Erythroblast (primary cell): ENCODE measurements at regions not wholly inside any gene's neighbourhood (a gene's known extent, or its start where the extent isn't known, plus 50 kb on each side); places are given as distances from the start of the nearest gene placed in this dataset.

Source experiments
- DNase-seq, 2 experiments: peaks; one replicate each; lab custom pipeline; 2025; lab: John Stamatoyannopoulos, UW
- GATA1 ChIP-seq: IDR thresholded peaks from 2 replicates; pipeline ENCODE4 v1.6.1; 2011; ENCODE audit warnings: low read depth, mild to moderate bottlenecking, control low read depth, low read length, moderate library complexity
- POLR2A ChIP-seq: IDR thresholded peaks from 2 replicates; pipeline ENCODE4 v1.6.1; 2011; ENCODE audit warnings: mild to moderate bottlenecking, low read length

DNA sequence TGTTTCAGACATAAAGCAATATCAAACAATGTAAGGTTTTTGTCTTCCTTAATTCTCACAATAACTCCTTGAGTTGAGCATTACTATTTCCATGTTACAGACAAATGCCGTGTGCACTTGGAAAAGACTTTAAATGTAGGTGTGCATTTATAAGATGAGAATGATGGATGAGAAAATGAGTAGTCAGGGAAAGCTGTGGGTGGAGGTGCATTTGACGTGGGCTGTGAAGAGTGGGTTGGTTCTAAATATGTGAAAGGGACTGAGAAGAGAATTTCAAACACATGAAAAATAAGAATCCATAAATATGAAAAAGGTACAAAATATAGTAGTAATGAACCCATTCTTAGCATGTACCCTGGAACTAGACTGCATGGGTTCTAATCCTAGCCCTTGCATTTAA is 171.6 kb upstream of the PPP2R2B start:
- DNase-seq: no peak
- TF ChIP-seq POLR2A (no peak), GATA1 (no peak)

DNA sequence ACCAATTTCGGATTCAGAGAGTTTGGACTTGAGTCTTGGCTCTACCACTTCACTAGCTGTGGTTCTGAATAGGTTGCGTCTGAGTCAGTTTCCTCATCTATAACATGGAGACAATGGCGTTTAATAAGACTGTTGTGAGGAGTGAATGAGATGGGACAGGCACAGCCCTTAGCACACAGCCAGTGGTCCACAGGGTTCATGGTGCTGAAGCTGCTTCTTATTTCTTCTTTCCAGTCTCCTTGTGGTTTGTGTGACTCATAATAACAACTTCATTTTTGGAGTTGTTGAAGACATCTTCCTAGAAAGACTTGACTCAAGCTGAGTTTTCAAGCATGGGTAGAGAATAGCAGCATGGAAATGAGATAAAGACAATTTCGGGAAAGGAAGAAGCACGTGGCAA is 172.6 kb upstream of the PPP2R2B start:
- DNase-seq: no peak

DNA sequence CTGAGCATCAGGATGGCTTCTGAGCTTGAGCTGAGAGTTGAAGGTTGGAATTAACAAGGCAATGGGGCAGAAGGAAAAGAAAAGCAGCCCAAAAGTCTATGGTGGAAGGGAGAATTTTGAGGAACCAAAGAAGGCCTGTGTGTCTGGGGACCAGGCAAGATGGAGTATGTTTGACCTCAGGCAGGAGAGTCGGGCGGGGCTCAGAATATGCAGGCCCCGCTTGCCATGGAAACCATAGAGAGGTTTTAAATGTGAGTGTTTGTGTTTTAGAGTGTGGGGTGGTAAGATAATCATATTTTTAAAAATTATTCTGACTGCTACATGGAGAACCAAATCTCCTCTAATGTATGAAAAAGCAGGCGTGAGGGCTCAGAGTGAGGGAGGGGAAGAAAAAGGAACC is 174.0 kb upstream of the PPP2R2B start:
- DNase-seq: no peak
- TF ChIP-seq POLR2A: no peak
- TF ChIP-seq GATA1: no peak

More for the DNA sequence above, 172.6 kb upstream of the PPP2R2B start:
- no peak for TF ChIP-seq GATA1
- TF ChIP-seq POLR2A: no peak

DNA sequence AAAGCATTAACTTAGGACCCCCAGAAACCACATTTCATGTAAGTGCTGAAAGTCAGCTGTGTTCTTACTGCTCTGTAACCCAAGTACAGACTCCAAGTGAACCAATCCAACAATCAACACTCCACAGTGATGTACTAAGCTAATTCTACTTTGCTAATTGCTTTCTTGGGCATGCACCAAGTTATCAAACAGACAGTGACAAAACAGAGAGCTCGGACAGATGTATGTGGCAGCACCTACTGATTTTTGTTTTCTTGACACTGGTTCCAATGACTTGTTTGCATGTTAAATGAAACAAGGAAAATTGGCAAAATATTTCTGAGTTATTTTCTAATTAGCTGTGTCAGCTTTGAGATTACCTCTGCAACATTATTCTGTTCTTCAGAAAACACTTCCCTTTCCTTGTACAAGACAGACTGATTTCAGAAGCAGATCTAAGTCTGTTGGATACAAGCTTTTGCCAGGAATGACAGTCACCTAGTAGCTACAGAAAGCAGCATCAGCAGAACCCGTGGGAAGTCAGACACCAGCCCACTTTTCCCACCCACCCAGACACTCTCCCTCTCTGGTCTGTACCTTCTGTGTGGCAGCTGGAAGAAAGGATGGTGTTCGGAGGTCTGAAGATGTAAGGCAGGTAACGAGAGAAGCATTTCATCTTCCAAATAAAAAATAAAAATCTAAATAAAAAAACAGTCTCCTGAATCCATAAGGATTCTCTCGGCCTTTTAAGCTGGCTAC is 176.7 kb upstream of the PPP2R2B start:
- DNase-seq: no peak
- TF ChIP-seq GATA1 (no peak), POLR2A (no peak)

DNA sequence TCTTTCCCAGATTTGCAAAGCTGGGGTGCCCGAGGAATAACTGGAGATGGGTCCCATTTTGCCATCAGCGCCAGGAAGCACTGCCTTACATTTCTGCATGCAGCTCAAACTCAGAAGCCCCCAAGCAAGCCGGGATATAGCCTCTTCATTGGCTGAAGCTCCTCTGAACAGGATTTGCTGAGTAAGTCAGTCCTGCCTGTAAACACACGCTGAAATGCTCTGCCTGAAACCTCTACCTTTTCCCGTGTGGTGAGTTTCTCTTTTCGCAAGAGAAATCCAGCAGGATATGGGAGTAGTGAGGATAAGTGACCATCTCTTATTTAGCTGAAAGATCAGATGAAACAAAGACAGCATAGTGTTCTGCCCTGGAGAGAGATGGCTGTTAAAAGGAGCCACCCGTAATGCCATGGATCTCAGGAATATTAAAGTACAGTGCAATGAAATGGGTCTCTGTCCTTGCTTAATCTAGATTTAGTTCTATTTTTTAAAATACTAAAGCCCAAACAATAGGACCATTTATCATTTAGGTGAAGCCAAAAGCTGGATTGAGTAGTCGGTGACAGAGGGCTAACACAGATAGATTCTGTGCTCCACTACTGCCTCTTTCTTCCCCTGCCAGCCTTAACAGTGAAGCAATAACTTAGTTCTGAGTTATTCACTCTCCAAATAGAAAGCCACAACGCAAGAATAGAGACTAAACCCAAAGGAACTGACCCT is 177.5 kb upstream of the PPP2R2B start:
- no peak for TF ChIP-seq POLR2A
- TF ChIP-seq GATA1: no peak
- DNase-seq: no peak

DNA sequence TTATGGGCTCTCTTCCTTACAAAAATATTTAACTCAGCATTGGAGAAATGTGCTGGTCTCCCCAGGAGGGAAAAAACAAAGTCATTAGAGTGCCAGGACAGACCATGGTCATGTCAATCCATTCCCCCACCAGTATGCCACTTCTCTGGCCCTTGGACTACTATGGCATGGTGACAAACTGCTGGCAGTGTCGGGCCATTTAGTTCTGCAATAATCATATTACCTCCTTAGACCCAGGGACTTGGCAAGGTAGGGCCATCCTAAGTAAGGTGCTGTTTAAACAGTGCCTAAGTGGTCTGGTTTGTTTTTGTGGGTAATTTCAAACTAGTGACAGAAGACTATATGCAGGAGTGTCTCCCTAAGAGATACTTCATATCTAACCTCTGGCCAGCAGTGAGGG is 177.8 kb upstream of the STK32A start:
- TF ChIP-seq POLR2A (no peak), GATA1 (no peak)

DNA sequence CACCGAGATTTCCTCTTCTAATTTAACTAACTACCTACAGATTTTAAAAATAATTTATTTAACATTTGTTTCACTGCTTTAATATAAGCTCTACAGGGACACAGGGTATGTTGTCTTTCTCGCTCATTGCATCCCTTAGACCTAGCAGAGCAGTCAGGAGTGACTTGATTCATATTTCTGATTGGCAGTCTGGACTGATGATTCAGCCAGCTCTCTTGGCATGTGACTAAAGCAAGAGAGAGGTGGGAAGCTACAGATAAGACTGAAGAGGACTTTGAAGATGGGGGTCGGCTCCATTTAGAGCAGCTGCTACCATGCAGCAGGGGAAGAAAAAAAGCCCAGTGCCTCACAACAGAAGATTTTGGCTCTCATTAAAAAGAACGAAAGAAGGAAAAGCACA is 173.4 kb upstream of the STK32A start:
- no peak for DNase-seq

More for the DNA sequence above, 177.8 kb upstream of the STK32A start:
- DNase-seq: no peak

DNA sequence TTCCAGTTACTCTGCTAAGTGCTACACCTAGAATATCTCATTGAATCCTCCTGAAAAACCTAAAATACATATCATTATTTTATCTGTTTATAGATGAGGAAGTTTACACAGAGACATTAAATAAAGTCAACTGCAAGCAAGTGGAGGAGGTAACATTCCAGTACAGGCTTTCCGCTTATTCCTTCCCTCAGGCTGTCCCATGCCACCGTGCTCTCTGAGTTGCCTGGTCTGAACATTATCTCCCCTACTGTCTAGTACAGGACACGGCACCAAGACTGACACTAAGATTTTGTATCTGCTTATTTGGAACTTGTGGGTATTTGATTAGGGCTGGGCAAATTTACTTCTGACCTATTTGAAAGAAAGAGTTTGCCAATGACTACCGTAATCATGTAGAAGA is 172.4 kb upstream of the STK32A start:
- no peak for DNase-seq
- TF ChIP-seq POLR2A (no peak), GATA1 (no peak)

More for the DNA sequence above, 173.4 kb upstream of the STK32A start:
- TF ChIP-seq POLR2A (no peak), GATA1 (no peak)

DNA sequence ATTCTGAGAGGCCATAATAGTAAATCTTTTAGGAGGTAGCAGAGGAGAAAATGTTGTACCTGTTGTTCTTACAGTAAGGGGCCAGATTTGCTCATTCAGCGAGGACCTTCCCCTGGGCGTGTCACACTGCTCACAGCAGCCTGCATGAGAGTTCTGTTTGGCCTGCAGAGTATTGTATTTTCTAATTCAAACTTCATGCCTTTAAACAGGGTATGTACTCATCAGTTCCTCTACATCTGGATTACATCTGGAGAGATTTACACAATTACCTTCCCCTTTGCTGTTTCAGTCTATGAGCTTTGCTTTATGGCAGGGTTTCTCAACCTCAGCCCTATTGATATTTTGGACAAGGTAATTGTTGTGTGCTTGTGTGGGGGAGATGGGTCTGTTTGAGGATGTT is 170.9 kb upstream of the STK32A start:
- TF ChIP-seq GATA1: no peak
- no peak for TF ChIP-seq POLR2A
- DNase-seq: no peak

DNA sequence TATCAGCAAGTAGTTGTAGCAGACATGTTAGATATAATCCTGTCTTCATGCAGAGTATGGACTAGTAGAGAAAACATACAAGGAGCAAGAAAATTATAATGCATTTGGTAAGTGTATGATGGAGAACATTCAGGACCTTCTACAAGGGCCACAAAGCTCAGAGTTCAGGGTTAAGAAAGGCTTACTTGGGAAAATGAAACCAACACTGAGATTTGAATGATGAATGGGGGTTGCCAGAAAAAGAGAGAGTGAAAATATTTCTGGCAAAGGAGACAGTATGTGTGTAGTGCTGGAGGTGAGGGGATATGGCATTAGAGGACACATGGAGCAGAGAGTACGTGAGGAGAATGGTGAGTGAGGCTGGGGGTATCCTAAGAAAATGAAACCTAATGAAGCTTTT is 169.8 kb upstream of the STK32A start:
- no peak for DNase-seq
- no peak for TF ChIP-seq GATA1
- no peak for TF ChIP-seq POLR2A

DNA sequence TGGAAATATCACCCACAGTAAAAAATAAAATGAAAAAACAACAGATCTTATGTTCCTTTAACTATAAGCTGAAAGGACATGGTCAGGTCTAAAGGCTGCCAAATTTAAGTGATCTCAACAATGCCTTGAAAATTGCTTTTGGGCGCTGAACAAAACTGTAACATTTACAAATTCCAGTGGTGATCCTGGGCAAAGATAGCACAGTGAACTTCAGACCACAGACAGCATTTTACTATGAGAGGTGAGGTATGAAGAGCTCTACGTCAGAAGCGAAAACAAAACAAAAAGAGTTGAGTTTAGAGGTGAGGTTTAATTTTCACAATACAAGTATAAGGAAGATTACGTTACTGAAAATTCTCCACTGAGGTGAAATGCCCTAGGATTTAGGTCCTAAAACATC is 165.8 kb upstream of the STK32A start:
- no peak for DNase-seq
- TF ChIP-seq GATA1: no peak
- TF ChIP-seq POLR2A: no peak

DNA sequence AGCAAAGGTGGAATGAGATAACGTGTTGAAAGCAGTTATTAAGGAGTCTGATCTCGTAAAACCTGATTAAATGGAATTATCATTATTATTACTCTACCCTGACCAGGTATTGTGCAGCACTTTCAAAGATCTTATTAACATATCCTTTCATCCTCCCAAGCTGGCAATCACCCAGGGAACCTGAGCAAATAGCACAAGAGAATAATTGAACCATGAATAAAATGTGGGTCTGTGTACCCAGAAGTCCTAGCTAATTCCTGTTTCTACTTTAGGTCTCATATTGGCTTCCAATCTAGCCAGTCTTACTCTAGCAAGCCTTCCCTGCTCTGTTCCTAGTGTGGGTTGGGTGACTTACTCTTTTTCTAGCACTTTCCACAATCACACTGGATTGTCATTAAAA is 162.2 kb upstream of the STK32A start:
- TF ChIP-seq GATA1 (no peak), POLR2A (no peak)
- no peak for DNase-seq

DNA sequence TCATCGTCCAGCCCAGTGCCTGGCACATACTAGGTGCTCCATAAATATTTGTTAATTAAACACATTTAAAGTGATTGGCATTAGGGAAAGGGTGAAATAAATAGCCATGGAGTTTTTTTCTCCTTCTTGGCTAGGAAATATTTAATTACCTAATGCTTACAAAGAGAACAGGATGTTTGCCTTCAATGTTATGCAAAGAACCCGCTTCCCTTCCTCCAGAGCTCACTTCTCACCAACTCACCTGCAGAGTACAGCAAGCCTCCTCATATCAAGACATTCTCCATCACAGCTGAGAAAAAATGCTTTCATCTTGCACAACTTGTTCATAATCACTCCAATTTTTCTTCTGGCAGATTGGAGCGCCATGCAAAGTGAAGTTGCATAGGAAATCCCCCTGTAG is 161.7 kb upstream of the STK32A start:
- TF ChIP-seq GATA1 (no peak), POLR2A (no peak)
- DNase-seq: no peak

DNA sequence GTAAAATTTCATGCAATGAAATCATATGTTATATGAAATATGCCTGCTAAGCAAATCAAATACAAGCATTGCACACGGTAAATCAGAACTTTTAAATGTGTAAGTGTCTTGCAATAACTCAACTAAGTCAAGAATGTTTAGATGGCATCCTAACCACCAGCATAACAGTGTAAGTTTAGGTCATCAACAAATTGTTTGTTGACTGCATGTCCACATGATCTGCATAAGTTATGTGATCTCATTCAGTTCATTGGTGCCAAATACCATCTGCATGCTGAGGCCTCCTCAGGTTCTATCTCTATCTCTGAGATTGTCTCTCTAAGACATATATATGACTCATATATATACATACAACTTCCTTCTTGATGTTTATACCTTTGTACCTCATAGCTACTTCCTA is 159.6 kb upstream of the STK32A start:
- no peak for DNase-seq
- TF ChIP-seq GATA1 (no peak), POLR2A (no peak)

DNA sequence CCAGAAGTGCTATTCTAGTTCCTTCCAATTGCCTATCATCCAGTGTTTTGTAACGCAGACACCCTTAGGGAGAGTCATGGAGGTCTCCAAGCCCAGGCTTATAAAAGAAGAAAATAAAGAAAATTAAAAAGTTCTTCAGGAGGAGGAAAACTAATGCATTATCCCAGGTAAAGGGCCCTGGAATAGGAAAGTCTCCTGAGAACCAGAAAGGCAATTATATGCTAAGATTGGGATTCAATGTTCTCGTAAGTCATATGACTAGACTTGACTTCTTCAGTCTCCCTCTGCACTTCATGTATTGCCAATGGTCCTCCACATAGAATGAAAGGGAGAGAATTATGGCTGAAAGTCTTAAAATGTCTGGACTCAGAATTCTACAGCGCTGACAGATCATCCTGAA is 154.4 kb upstream of the STK32A start:
- DNase-seq: no peak
- TF ChIP-seq POLR2A (no peak), GATA1 (no peak)
